Right atrium auricular region (tissue), 2 donors: ENCODE measurements at regions not wholly inside any gene's neighbourhood (a gene's known extent, or its start where the extent isn't known, plus 50 kb on each side); places are given as distances from the start of the nearest gene placed in this dataset.

ENCODE experiments used
- DNase-seq: peaks from one replicate; pipeline ENCODE4 v3.0.0-alpha.2; 2019; ENCODE audit warnings: low spot score
- H3K27ac ChIP-seq, 2 donors: fragments of 200-600 bp; sonication (generic); 1 replicate in 1 of 2; 2 replicates in 1 of 2; pipeline ENCODE4 v1.5.1; 2016 to 2019
- H3K27me3 ChIP-seq, 2 donors: fragments of 200-600 bp; sonication (generic); one replicate each; pipeline versions ENCODE4 v1.5.1 to v1.6.0; 2017 to 2019
- H3K36me3 ChIP-seq: fragments of 200-600 bp; sonication (generic); one replicate; pipeline ENCODE4 v1.5.1; 2016
- H3K4me1 ChIP-seq, 2 donors: fragments of 200-600 bp; sonication (generic); one replicate each; pipeline versions ENCODE4 v1.5.1 to v1.6.0; 2017 to 2019
- H3K4me3 ChIP-seq, 2 donors: fragments of 200-600 bp; sonication (generic); 1 replicate in 1 of 2; 2 replicates in 1 of 2; pipeline ENCODE4 v1.5.1; 2017 to 2019; ENCODE audit warnings: mild to moderate bottlenecking in 1 of 2, moderate library complexity in 1 of 2
- H3K9me3 ChIP-seq, 2 donors: fragments of 200-600 bp; sonication (generic); one replicate each; pipeline ENCODE4 v1.5.1; 2019
- TF ChIP-seq, protein P1 (sequence below), 2 donors: fragments of 200-600 bp; sonication (generic); IDR thresholded peaks; one replicate each; pipeline ENCODE4 v1.5.1; 2019; ENCODE audit warnings: antibody characterized with exemption in 2 of 2

DNA sequence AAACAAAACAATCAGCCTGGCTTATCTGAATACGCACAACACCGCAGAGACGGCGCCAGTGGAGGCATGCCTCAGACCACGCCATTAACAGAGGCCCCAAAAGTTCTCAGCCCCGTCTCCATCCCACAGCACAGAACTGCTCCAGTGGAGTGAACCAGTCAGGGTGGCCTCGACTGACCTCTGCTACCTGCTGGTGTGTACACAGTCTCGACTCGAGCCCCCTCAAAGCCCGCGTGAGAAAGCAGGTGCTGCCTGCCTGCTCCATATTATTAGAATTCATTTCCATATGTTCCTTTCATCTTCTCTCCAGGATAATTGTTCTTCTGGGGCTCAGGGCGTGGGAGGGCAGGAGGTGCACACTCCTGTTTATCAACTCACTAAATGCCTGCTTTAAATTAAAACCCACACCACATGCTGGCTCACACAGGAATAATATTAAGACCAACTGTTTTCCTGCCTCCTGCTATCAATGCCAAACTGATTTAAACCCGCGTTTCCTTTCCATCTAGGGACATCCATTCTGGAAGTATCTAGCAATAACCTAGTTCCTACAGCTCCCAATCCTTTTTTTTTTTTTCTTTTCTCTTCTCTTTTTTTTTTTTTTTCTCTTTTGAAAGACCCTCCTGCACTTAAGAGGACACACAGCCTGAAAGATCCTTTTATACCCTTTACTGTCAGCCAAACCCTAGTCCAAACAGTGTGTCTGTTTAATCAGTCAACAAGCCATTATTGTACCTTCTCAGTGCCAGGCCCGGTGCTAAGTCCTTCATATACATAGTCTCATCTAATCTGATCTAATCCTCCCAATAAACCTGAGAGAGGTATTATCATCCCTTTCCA is 101.2 kb downstream of the TLE3 start:
- Histone ChIP-seq H3K9me3 (no peaks in the 10 kb centered on the region), H3K4me3 (no peak overlapping the region), H3K27ac (no peak overlapping the region), H3K27me3 (no peaks in the 10 kb centered on the region), H3K4me1 (no peaks in the 10 kb centered on the region), H3K36me3 (no peaks in the 10 kb centered on the region)
- TF ChIP-seq, protein P1, sequence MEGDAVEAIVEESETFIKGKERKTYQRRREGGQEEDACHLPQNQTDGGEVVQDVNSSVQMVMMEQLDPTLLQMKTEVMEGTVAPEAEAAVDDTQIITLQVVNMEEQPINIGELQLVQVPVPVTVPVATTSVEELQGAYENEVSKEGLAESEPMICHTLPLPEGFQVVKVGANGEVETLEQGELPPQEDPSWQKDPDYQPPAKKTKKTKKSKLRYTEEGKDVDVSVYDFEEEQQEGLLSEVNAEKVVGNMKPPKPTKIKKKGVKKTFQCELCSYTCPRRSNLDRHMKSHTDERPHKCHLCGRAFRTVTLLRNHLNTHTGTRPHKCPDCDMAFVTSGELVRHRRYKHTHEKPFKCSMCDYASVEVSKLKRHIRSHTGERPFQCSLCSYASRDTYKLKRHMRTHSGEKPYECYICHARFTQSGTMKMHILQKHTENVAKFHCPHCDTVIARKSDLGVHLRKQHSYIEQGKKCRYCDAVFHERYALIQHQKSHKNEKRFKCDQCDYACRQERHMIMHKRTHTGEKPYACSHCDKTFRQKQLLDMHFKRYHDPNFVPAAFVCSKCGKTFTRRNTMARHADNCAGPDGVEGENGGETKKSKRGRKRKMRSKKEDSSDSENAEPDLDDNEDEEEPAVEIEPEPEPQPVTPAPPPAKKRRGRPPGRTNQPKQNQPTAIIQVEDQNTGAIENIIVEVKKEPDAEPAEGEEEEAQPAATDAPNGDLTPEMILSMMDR (IDR thresholded peaks at IDR 0.05), result no peak
- no peak for DNase-seq

DNA sequence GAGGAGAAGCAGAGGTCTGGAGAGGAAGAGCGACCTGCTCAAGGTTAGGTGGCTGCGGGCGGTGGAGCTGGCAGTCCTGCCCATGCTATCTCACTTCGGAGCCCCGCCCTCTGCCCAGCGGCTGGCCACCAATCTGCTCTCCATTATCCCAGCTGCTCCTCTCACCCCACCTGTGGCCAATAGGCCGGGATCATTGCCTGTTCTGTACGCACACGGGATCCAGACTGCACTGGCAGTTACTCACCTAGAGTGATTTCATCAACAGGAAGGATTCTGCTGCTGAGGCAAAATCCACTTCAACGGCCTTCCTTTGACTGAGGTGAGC is 100.6 kb downstream of the TLE3 start:
- Histone ChIP-seq H3K4me1 (no peaks in the 10 kb centered on the region), H3K27me3 (no peaks in the 10 kb centered on the region), H3K9me3 (no peaks in the 10 kb centered on the region), H3K36me3 (no peaks in the 10 kb centered on the region), H3K27ac (no peak overlapping the region), H3K4me3 (no peak overlapping the region)
- no peak for DNase-seq
- TF ChIP-seq, protein P1 (IDR thresholded peaks at IDR 0.05), result no peak
